Urothelium cell line (cell line): ENCODE measurements at regions not wholly inside any gene's neighbourhood (a gene's known extent, or its start where the extent isn't known, plus 50 kb on each side); places are given as distances from the start of the nearest gene placed in this dataset.
A peak's percentile ranks its signal among the peaks of the same experiment; 100 is the strongest.

ENCODE experiments used
- DNase-seq: peaks from one replicate; pipeline ENCODE4 v3.0.0; 2011; ENCODE audit warnings: low spot score, mixed read lengths
- FAIRE-seq: peaks from 2 replicates; lab custom pipeline; 2011; peaks lifted over from hg19 to GRCh38; lab: Jason Lieb, UNC

DNA sequence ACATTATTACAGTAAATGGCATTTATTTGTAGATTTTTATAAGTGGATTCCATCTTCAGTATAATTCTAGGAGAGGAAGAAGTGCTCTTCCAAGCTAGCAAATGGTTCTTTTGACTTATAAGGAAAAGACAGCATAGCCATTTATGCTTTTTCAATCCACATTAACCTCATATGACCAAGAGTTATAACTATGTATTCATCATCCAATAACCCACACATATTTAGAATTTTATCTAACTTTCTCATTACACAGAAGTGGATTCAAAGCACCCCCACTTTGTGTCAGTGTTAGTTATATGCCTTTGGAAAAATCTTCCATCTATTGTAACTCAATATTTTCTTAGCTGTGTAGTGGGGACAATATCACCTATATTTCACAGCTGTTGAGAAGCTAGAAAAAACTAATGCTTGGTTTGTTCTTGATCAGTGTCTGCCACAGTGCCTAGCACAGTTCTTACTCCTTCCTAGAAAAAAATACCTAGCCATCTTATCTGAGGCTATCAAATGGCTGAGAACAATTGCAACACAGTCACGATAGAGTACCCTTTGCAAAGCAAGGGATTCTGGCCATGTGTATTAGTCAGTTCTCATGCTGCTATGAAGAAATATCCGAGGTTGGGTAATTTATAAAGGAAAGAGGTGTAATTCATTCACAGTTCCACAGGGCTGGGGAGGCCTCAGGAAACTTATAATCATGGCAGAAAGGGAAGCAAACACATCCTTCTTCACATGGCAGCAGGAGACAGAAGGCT lies 986.3 kb downstream of the TFAP2A start:
- FAIRE-seq (no peak), DNase-seq (no peak)

DNA sequence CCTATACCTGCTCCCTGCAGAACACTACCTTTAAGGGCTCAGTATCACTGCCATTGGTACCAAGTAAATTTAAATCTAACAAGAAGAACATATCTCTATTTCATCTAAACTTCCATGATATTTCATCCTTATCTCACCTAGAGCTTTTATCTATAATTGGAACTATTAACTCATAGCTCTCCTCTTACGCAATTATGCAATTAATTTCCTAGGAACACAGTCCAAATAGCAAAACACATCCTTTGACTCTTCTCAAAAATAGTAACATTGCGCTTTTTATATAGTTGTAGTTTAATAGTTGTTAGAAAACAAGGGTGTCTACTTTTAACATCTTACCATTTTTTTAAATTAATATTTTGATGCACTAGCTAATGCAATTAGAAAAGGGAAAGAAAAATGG lies 986.8 kb upstream of the SLC35B3 start:
- no peak for FAIRE-seq

DNA sequence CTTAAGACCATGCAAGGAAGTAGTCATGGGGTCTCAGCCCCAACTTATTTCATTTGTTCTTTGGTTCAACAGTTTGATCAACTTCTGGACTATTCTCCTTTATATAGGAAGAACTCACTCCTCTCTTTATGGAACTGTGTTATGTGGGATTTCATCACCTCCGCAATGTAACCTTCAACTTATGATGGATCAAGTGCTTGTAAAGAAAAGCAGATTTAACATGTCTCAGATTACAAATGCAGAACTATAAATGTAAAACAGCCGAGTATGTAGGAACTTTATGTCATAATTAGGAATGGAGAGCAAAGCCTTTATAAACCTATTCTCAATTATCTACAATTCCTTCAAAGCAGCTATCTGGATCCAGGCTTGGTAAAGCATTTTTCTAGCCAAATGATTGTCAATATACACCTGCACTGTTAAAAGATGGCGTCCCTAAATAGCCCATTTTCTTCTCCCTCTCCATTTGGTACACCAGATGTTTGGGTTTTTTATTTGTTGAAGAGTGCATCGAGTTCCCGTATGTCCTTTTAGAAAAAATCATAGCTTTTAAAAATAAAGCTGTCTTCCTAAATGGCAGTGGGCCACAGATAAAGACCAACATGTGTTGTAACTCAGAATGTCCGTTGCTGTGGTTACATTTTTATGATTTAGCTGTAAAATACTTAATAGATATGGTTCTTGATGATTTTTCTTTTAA lies 985.1 kb upstream of the SLC35B3 start:
- FAIRE-seq = no peak
- no peak for DNase-seq

More for the DNA sequence above, 986.8 kb upstream of the SLC35B3 start:
- no peak for DNase-seq

GRCh38 chr6:9417400-9417799 lies 982.1 kb upstream of the SLC35B3 start:
- DNase-seq (no peak), FAIRE-seq (no peak)

- no peak for FAIRE-seq
- peak; percentile 31 for DNase-seq
These were observed 977.7 kb upstream of the SLC35B3 start for GRCh38 chr6:9412951-9413559.

GRCh38 chr6:9409126-9409525 lies 973.8 kb upstream of the SLC35B3 start:
- DNase-seq (no peak), FAIRE-seq (no peak)

DNA sequence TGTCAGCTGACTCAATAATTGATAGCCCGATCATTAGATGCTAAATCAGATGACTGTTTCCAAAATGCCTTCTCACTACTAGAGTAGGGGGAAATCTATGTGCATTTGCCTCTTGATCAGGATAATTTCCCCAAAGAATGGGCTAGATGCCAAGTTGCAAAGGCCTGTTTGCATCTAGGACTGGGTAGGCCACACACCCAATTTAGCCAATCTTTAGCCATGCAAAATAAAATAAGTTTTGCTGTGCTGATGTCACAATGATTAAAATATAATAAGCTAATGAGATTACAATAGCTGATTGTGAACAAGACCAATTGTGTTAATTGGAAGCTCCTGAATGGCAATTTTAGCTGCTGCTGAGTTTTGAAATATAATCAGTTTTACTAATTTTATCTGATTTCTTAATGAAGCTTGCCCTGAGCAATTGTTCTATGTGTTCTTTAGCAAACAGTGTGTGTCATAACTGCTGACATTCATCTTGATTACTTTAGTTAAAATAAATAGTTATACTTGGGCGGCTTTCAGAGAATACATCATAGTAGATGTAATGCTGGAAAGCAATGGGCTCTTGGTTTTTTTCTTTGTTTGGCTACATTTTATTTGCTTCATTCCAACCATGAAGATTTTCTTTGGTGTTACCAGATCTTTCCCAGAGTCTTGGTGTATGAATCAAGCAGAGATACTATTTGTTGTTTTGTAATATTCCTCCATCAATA lies 973.2 kb upstream of the SLC35B3 start:
- DNase-seq (no peak), FAIRE-seq (no peak)

DNA sequence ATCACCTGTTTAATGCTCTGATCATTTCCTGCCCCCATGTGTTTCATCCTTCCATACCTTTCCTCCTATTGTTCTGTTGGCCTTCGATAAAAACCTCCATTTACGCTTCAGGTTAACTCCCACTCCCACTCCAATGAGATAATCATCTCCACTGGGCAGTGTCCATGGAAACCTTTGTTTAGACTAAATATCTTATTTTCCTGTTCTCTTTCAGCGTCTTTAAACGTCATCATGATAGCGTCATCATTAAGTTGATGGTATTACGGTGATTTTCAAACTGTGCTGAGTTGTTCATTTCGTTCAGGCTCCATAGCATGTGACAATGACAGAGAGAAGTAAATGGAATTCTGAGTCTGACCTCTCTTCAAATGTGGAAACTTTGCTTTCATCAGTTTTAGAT lies 970.5 kb upstream of the SLC35B3 start:
- FAIRE-seq (no peak), DNase-seq (peak; percentile 3)

DNA sequence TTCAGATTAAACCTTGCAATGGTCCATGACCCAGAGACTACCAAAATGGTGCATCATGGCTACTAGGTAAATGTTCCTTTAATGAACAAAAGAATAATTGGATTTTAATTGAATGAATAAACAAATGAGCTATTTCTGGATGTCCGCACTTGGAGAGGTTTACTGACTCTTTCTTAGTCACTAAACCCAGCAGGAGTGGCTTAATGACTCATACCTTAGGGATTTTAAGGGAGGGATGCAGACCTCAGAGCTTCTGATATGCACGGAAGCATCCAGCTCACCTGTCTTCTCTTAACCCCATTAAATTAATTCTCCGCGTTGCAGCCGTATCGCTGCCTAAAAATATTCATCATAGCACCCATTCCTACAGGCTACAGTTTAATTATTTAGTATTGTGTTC lies 970.0 kb upstream of the SLC35B3 start:
- FAIRE-seq = no peak

DNA sequence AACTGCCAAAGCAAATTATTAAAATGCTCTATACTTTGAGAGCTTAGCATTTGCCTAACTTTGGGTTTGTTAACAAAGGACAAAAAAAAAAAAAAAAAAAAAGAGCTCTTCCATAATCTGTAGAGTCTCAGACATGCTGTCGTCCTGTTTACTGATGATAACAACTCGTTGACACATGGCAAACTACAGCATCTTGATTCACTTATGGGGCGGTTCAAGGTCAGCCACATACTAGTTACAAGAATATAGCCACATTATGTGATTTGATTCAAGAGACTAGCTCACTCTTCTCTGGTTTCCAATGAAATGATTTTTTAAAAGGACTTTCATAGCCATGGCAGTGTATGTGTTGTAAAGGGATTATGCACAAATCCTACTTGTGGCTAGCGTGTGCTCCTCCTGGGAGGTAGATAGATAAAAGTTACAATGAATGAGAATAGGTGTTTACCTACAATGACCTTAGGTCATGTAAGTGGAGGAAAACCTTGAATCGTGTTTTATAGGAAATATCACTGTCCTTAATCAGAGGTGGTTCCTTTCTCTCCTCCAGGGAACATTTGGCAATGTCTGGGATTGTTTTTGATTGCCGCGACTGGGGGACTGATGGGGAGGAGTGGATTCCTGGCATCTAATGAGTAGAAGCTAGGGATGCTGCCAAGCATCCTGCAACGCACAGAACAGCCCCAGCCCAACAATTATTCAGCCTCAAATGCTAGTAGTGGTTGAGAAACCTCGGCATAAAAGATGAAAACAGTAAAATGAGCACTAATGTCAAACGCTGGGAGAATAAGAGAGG lies 969.2 kb upstream of the SLC35B3 start:
- DNase-seq (peak; percentile 4), FAIRE-seq (no peak)

More for the DNA sequence above, 970.0 kb upstream of the SLC35B3 start:
- peak; percentile 56 for DNase-seq

DNA sequence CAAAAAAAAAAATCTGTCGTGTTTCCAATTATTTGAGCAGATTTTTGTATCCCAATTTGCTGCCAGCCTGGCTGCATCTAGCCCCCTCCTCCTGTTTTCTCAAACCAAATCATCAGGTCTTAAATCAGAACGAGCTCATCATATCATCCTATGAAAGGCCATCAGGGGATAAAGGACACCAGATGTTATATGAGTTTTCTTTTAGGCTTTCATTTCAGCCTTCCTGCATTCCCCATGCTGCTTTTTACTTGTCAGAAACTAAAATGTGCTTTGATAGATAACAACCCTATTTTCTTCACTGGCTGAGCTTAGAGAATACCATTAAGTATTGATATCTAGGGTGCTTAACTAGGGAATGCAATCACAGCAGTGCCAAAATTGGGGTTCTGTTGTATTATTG lies 968.4 kb upstream of the SLC35B3 start:
- FAIRE-seq (no peak), DNase-seq (no peak)

DNA sequence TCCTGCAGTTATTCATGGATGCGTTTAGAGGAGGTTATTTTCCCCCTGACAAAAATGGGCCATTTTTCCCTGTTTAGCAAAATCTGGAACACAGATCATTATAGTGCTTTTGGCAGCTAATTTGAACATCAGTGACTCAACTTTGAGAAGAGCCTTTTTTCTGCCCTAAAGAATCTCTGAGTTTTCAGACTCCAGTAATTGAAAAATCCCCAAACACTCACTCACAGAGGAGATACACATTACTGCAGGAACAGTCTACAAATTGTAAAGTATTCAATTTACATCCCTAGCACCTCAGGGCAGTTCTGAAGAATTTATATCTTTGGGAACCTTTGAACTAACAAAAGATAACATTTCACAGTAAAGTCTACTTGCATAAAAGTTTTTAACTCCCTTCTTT lies 966.6 kb upstream of the SLC35B3 start:
- no peak for DNase-seq
- FAIRE-seq = no peak

GRCh38 chr6:9399916-9400315 lies 964.6 kb upstream of the SLC35B3 start:
- DNase-seq (no peak), FAIRE-seq (no peak)

DNA sequence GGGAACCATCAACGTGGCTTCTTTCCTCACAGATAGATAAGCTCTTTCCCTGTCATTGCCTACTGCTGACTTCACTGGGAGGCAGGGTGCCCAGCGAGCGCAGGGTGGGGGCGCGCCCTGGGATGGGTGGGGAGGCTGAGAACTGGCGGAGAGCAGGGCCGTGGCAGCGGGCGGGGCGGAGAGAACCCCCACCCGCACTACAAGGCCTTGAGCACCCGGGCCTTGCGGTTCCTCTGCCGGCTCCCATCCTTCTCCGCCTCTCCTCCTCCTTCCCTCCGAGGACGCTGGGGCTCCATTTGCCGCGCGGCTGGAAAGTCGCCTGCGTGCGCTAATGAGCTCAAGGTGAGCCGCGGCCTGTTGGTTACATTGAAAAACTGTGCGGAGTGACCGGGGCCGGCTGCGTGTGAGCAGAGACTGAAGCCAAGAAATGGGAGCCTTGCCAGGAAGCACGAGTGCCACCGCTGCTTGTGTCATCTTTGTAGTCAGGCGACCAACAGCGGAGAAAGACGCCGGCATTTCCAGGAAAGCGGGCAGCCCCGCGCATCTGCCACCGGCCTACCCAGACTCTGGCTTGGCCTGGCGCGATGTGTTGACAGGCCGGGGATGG lies 963.5 kb upstream of the SLC35B3 start:
- no peak for DNase-seq
- no peak for FAIRE-seq

DNA sequence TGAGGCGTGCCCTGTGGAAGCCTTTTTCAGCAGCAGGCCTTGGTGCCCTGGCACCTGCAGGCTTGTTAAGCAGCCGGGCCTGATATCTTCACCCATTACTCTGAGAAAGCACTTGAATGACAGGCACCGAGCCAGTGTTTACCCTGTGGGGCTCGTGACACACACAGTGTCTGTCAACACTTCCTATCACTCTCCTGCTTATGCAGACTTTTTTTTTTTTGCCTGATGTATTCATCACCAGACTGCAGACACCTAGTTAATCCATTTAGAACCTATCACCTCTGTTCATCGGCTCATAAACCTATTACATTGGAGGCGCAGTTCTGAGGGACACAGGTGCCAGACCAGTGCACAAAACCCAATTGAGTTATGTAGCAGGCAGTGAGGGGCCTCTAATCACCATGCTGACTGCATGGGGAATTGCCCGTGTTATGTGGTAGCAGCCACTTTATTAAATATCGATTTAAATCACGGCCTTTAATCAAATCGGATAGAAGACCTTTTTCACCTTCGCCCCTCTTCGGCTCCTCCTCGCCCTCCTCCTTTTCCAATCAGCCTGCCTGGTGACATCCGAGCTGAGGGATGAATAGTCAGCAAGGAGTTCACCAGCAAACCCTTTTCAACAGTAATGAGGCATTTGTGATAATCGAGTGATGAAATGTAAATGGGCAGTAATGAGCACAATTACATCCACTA lies 962.9 kb upstream of the SLC35B3 start:
- DNase-seq (no peak), FAIRE-seq (no peak)

DNA sequence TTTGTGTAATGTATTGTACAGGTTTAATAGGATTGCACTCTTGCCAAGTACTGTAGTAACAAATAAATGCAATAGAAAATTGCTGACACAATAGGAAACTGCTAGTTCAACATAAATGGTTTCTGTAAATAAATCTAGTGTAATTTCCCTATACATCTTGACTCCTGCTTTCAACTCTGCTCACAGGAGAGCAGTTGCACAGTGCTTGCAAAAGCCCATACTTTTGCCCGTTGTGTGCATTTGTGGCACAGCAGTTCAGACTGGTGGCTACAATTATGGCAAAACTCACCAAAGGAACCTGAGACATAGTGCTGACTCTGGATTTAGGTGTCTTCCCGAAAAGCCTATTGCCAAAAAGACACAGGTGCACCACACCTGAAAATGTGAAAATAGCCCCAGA lies 953.3 kb upstream of the SLC35B3 start:
- FAIRE-seq (no peak), DNase-seq (no peak)

GRCh38 chr6:9380568-9380967 lies 945.2 kb upstream of the SLC35B3 start:
- no peak for DNase-seq
- no peak for FAIRE-seq

DNA sequence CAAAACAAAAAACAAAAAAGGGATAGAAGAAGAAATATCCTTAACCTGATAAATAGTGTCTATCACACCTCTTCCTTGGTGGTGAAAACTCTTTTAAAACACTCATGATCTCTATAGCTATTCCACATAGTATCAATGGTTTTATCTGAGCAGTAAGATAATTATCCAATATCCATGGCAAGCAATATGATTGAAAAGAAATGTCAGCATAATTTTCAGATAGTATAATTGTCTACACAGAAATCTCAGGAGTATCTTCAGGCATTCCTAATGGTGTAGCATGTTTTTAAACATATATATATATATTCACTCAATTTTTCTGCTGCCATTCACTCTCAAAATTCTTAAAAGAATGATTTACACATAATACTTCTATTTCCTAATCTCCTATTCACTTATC lies 938.0 kb upstream of the SLC35B3 start:
- DNase-seq (no peak), FAIRE-seq (no peak)

DNA sequence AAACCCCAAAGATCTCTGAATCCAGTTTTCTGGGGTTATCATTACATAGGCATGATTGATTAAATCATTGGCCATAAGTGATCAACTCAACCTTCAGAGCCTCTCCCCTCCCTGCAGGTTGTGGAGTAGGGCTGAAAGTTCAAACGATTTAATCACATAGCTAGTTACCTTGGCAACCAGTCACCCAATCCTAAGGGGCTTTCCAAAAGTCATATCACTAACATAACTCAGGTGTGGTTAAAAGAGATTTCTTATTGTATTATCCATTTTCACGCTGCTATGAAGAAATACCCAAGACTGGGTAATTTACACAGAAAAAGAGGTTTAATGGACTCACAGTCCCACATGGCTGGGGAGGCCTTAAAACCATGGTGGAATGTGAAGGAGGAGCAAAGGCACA lies 935.1 kb upstream of the SLC35B3 start:
- no peak for FAIRE-seq
- no peak for DNase-seq

DNA sequence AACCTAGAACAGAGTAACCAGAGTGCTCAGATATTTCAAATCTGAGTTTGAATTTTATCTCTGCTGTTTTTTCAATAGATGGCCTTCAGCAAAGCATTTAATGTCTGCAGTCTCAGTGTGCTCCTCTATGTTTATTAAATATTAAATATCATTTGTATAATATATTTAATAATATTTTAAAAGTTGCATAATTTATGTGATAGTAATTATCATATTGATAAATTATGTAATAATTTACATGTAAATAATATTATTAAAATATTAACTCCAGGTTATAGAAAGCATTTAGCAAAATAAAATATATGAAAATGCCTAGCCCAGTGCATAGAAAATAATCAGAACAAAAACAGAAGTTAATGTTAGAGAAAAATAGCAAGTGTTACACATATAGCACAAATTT lies 930.0 kb upstream of the SLC35B3 start:
- DNase-seq (no peak), FAIRE-seq (no peak)
